ENCODE measurements at regions not wholly inside any gene's neighbourhood (a gene's known extent, or its start where the extent isn't known, plus 50 kb on each side); places are given as distances from the start of the nearest gene placed in this dataset.

GRCh38 chr12:22991250-22991844 lies 366.4 kb downstream of the ETNK1 start:
- TF ChIP-seq CTCF (IDR thresholded peaks at IDR 0.05; ENCODE audit: insufficient read depth, low read length, poor library complexity, severe bottlenecking) = no peak
- no peaks in the 10 kb centered on the region for H3K27me3 ChIP-seq (ENCODE audit: control insufficient read depth, insufficient read depth, low read length)
- no peak overlapping the region for H3K4me3 ChIP-seq (ENCODE audit: low read depth, low read length)

GRCh38 chr12:22993609-22994315 lies 368.8 kb downstream of the ETNK1 start:
- no peak for TF ChIP-seq CTCF (IDR thresholded peaks at IDR 0.05; ENCODE audit: insufficient read depth, low read length, poor library complexity, severe bottlenecking)
- H3K27me3 ChIP-seq (ENCODE audit: control insufficient read depth, insufficient read depth, low read length) = no peaks in the 10 kb centered on the region
- no peaks in the 10 kb centered on the region for H3K36me3 ChIP-seq (ENCODE audit: control insufficient read depth, insufficient read depth, low read length)
- DNase-seq (ENCODE audit: low read depth) = no peak
- H3K4me3 ChIP-seq (ENCODE audit: low read depth, low read length) = no peak overlapping the region

More at GRCh38 chr12:22991250-22991844, 366.4 kb downstream of the ETNK1 start:
- no peaks in the 10 kb centered on the region for H3K36me3 ChIP-seq (ENCODE audit: control insufficient read depth, insufficient read depth, low read length)
- DNase-seq (ENCODE audit: low read depth) = no peak

- no peak for TF ChIP-seq CTCF (IDR thresholded peaks at IDR 0.05; ENCODE audit: insufficient read depth, low read length, poor library complexity, severe bottlenecking)
- no peaks in the 10 kb centered on the region for H3K36me3 ChIP-seq (ENCODE audit: control insufficient read depth, insufficient read depth, low read length)
- DNase-seq (ENCODE audit: low read depth) = no peak
- H3K27me3 ChIP-seq (ENCODE audit: control insufficient read depth, insufficient read depth, low read length) = no peaks in the 10 kb centered on the region
- H3K4me3 ChIP-seq (ENCODE audit: low read depth, low read length) = no peak overlapping the region
These were observed 369.3 kb downstream of the ETNK1 start for GRCh38 chr12:22994316-22994675.

GRCh38 chr12:23001487-23001886 lies 376.5 kb downstream of the ETNK1 start:
- no peak for DNase-seq (ENCODE audit: low read depth)

GRCh38 chr12:23002381-23002780 lies 377.4 kb downstream of the ETNK1 start:
- H3K27me3 ChIP-seq (ENCODE audit: control insufficient read depth, insufficient read depth, low read length) = no peaks in the 10 kb centered on the region
- TF ChIP-seq CTCF (IDR thresholded peaks at IDR 0.05; ENCODE audit: insufficient read depth, low read length, poor library complexity, severe bottlenecking) = no peak
- no peaks in the 10 kb centered on the region for H3K36me3 ChIP-seq (ENCODE audit: control insufficient read depth, insufficient read depth, low read length)
- no peak overlapping the region for H3K4me3 ChIP-seq (ENCODE audit: low read depth, low read length)
- DNase-seq (ENCODE audit: low read depth) = no peak

More at GRCh38 chr12:23001487-23001886, 376.5 kb downstream of the ETNK1 start:
- no peaks in the 10 kb centered on the region for H3K36me3 ChIP-seq (ENCODE audit: control insufficient read depth, insufficient read depth, low read length)
- no peak for TF ChIP-seq CTCF (IDR thresholded peaks at IDR 0.05; ENCODE audit: insufficient read depth, low read length, poor library complexity, severe bottlenecking)
- no peaks in the 10 kb centered on the region for H3K27me3 ChIP-seq (ENCODE audit: control insufficient read depth, insufficient read depth, low read length)
- no peak overlapping the region for H3K4me3 ChIP-seq (ENCODE audit: low read depth, low read length)

All from kidney epithelial cell (primary cell).